ENCODE measurements at regions not wholly inside any gene's neighbourhood (a gene's known extent, or its start where the extent isn't known, plus 50 kb on each side); places are given as distances from the start of the nearest gene placed in this dataset.

DNA sequence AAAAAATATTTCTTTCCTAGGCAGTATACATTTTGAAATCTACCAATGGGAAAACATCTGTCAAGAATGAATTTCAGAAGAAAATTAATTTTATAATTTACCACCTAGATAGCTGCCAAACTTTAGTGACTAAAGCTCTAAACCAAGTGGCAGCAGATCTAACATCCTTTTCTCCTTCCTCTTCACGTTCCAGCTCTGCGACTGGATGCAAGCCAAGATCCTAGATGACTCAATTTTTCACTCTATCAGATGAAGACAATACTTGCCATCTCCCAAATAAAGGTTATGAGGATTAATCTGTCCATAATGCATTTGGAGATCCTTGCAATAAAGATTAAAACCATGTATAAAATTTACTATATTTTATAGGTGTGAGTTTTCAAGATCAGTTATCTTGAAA is 66.7 kb upstream of the MIR17HG start:
- TF ChIP-seq, protein P1, sequence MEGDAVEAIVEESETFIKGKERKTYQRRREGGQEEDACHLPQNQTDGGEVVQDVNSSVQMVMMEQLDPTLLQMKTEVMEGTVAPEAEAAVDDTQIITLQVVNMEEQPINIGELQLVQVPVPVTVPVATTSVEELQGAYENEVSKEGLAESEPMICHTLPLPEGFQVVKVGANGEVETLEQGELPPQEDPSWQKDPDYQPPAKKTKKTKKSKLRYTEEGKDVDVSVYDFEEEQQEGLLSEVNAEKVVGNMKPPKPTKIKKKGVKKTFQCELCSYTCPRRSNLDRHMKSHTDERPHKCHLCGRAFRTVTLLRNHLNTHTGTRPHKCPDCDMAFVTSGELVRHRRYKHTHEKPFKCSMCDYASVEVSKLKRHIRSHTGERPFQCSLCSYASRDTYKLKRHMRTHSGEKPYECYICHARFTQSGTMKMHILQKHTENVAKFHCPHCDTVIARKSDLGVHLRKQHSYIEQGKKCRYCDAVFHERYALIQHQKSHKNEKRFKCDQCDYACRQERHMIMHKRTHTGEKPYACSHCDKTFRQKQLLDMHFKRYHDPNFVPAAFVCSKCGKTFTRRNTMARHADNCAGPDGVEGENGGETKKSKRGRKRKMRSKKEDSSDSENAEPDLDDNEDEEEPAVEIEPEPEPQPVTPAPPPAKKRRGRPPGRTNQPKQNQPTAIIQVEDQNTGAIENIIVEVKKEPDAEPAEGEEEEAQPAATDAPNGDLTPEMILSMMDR (conservative IDR thresholded peaks at IDR 0.05; ENCODE audit: low read depth, low read length): no peak
- no peak for TF ChIP-seq EZH2 (IDR thresholded peaks at IDR 0.05; ENCODE audit: borderline replicate concordance, low read depth, low read length, poor library complexity, severe bottlenecking)

Data from A673 (cell line).